ENCODE measurements at regions not wholly inside any gene's neighbourhood (a gene's known extent, or its start where the extent isn't known, plus 50 kb on each side); places are given as distances from the start of the nearest gene placed in this dataset.

- intact Hi-C loops (cut with DNase I, micrococcal nuclease) = no loop called here
- Histone ChIP-seq H3K4me1 (ENCODE audit: low read depth) (no peaks in the 10 kb centered on the region), H3K36me3 (ENCODE audit: low read depth) (no peaks in the 10 kb centered on the region), H3K9me3 (peaks cover 4% of the 10 kb centered on the region), H3K4me3 (no peak overlapping the region)
- TF ChIP-seq CTCF (IDR thresholded peaks at IDR 0.05) = no peak
- DNase-seq (no peak), ATAC-seq (no peak)
Observed at GRCh38 chr9:81417941-81418340, 271.4 kb downstream of the TLE1 start.

- ATAC-seq = no peak
- intact Hi-C loops (cut with DNase I, micrococcal nuclease) = no loop called here
- DNase-seq = no peak
- Histone ChIP-seq H3K4me3 (no peak overlapping the region), H3K9me3 (peaks cover 4% of the 10 kb centered on the region), H3K4me1 (ENCODE audit: low read depth) (no peaks in the 10 kb centered on the region), H3K36me3 (ENCODE audit: low read depth) (no peaks in the 10 kb centered on the region)
- TF ChIP-seq CTCF (IDR thresholded peaks at IDR 0.05) = no peak
Observed at GRCh38 chr9:81417299-81417675, 272.1 kb downstream of the TLE1 start.

GRCh38 chr9:81416476-81417298 lies 272.7 kb downstream of the TLE1 start:
- ATAC-seq = no peak
- no peaks in the 10 kb centered on the region for H3K4me1 ChIP-seq (ENCODE audit: low read depth)
- no peaks in the 10 kb centered on the region for H3K36me3 ChIP-seq (ENCODE audit: low read depth)
- intact Hi-C loops (cut with DNase I, micrococcal nuclease) = no loop called here
- DNase-seq = no peak
- no peak for TF ChIP-seq CTCF (IDR thresholded peaks at IDR 0.05)
- H3K9me3 ChIP-seq = peaks cover 4% of the 10 kb centered on the region
- no peak overlapping the region for H3K4me3 ChIP-seq

- DNase-seq (no peak), ATAC-seq (no peak)
- H3K4me1 ChIP-seq (ENCODE audit: low read depth) = no peaks in the 10 kb centered on the region
- no peak overlapping the region for H3K4me3 ChIP-seq
- no peaks in the 10 kb centered on the region for H3K36me3 ChIP-seq (ENCODE audit: low read depth)
- intact Hi-C loops (cut with DNase I, micrococcal nuclease) = no loop called here
- peaks cover 2% of the 10 kb centered on the region for H3K9me3 ChIP-seq
- TF ChIP-seq CTCF (IDR thresholded peaks at IDR 0.05) = no peak
Observed at GRCh38 chr9:81414836-81415235, 274.5 kb downstream of the TLE1 start.

DNA sequence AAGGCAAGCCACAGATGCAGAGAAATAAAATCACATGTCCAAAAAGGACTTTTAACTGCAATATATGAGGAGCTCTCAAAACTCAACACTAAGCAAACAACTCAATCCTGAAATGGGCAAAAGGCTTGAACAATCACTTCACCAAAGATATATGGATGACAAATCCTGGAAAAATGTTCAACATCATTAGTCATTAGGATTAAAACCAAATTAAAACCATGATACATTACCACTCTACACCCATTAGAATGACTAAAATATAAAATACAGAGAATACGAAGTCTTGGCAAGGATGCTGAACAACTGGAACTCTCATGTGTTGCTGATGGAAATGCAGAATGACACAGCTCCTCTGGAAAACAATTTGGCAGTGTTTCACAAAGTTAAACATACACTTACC lies 277.4 kb downstream of the TLE1 start:
- Histone ChIP-seq H3K9me3 (no peaks in the 10 kb centered on the region), H3K4me3 (no peak overlapping the region), H3K4me1 (ENCODE audit: low read depth) (no peaks in the 10 kb centered on the region), H3K36me3 (ENCODE audit: low read depth) (no peaks in the 10 kb centered on the region)
- TF ChIP-seq CTCF (IDR thresholded peaks at IDR 0.05) = no peak
- ATAC-seq (no peak), DNase-seq (no peak)
- intact Hi-C loops (cut with DNase I, micrococcal nuclease) = no loop called here
